ENCODE measurements at regions not wholly inside any gene's neighbourhood (a gene's known extent, or its start where the extent isn't known, plus 50 kb on each side); places are given as distances from the start of the nearest gene placed in this dataset.

- no peak for FAIRE-seq
- DNase-seq (ENCODE audit: insufficient read length, low spot score) = no peak
Observed at GRCh38 chr15:97837896-97838295, 122.6 kb upstream of the ARRDC4 start.

GRCh38 chr15:97838606-97839210, 121.8 kb upstream of the ARRDC4 start:
- FAIRE-seq = no peak
- no peak for TF ChIP-seq POLR2A (IDR thresholded peaks at IDR 0.05; ENCODE audit: low read depth, low read length)
- no peak for DNase-seq (ENCODE audit: insufficient read length, low spot score)

More at GRCh38 chr15:97837896-97838295, 122.6 kb upstream of the ARRDC4 start:
- TF ChIP-seq POLR2A (IDR thresholded peaks at IDR 0.05; ENCODE audit: low read depth, low read length) = no peak

- DNase-seq (ENCODE audit: insufficient read length, low spot score) (no peak), FAIRE-seq (no peak)
- no peak for TF ChIP-seq POLR2A (IDR thresholded peaks at IDR 0.05; ENCODE audit: low read depth, low read length)
Observed at GRCh38 chr15:97840501-97840900, 120.0 kb upstream of the ARRDC4 start.

GRCh38 chr15:97841558-97841957, 118.9 kb upstream of the ARRDC4 start:
- TF ChIP-seq POLR2A (IDR thresholded peaks at IDR 0.05; ENCODE audit: low read depth, low read length) = no peak
- FAIRE-seq (no peak), DNase-seq (ENCODE audit: insufficient read length, low spot score) (no peak)

- FAIRE-seq (no peak), DNase-seq (ENCODE audit: insufficient read length, low spot score) (no peak)
- TF ChIP-seq POLR2A (IDR thresholded peaks at IDR 0.05; ENCODE audit: low read depth, low read length) = no peak
Observed at GRCh38 chr15:97849183-97849582, 111.3 kb upstream of the ARRDC4 start.

- no peak for FAIRE-seq
- no peak for TF ChIP-seq POLR2A (IDR thresholded peaks at IDR 0.05; ENCODE audit: low read depth, low read length)
Observed at GRCh38 chr15:97858296-97858695, 102.2 kb upstream of the ARRDC4 start.

GRCh38 chr15:97861529-97862260, 98.8 kb upstream of the ARRDC4 start:
- DNase-seq (ENCODE audit: insufficient read length, low spot score) (no peak), FAIRE-seq (no peak)
- no peak for TF ChIP-seq POLR2A (IDR thresholded peaks at IDR 0.05; ENCODE audit: low read depth, low read length)

More at GRCh38 chr15:97858296-97858695, 102.2 kb upstream of the ARRDC4 start:
- DNase-seq (ENCODE audit: insufficient read length, low spot score) = no peak

- DNase-seq (ENCODE audit: insufficient read length, low spot score) (no peak), FAIRE-seq (no peak)
- TF ChIP-seq POLR2A (IDR thresholded peaks at IDR 0.05; ENCODE audit: low read depth, low read length) = no peak
Observed at GRCh38 chr15:97866959-97867358, 93.5 kb upstream of the ARRDC4 start.

GRCh38 chr15:97867870-97868269, 92.6 kb upstream of the ARRDC4 start:
- DNase-seq (ENCODE audit: insufficient read length, low spot score) (no peak), FAIRE-seq (no peak)
- TF ChIP-seq POLR2A (IDR thresholded peaks at IDR 0.05; ENCODE audit: low read depth, low read length) = no peak

- FAIRE-seq (no peak), DNase-seq (ENCODE audit: insufficient read length, low spot score) (no peak)
- no peak for TF ChIP-seq POLR2A (IDR thresholded peaks at IDR 0.05; ENCODE audit: low read depth, low read length)
Observed at GRCh38 chr15:97868981-97869380, 91.5 kb upstream of the ARRDC4 start.

GRCh38 chr15:97870771-97871170, 89.7 kb upstream of the ARRDC4 start:
- TF ChIP-seq POLR2A (IDR thresholded peaks at IDR 0.05; ENCODE audit: low read depth, low read length) = no peak
- no peak for DNase-seq (ENCODE audit: insufficient read length, low spot score)
- no peak for FAIRE-seq

- DNase-seq (ENCODE audit: insufficient read length, low spot score) (no peak), FAIRE-seq (no peak)
- no peak for TF ChIP-seq POLR2A (IDR thresholded peaks at IDR 0.05; ENCODE audit: low read depth, low read length)
Observed at GRCh38 chr15:97874139-97874538, 86.4 kb upstream of the ARRDC4 start.

- TF ChIP-seq POLR2A (IDR thresholded peaks at IDR 0.05; ENCODE audit: low read depth, low read length) = no peak
- DNase-seq (ENCODE audit: insufficient read length, low spot score) = no peak
- no peak for FAIRE-seq
Observed at GRCh38 chr15:97875025-97875512, 85.4 kb upstream of the ARRDC4 start.

- FAIRE-seq = no peak
- DNase-seq (ENCODE audit: insufficient read length, low spot score) = no peak
- no peak for TF ChIP-seq POLR2A (IDR thresholded peaks at IDR 0.05; ENCODE audit: low read depth, low read length)
Observed at GRCh38 chr15:97875513-97876280, 84.8 kb upstream of the ARRDC4 start.

Data from H54 (cell line).